COLO829 (cell line): ENCODE measurements at regions not wholly inside any gene's neighbourhood (a gene's known extent, or its start where the extent isn't known, plus 50 kb on each side); places are given as distances from the start of the nearest gene placed in this dataset.
"Not testable (repeated sequence)": the region's sequence is repeated elsewhere in the genome, so short reads cannot be mapped to it uniquely, and the experiment has no call there.

ENCODE experiments used
- DNase-seq: peaks from one replicate; pipeline ENCODE4 v3.0.0; 2012; ENCODE audit warnings: low spot score

DNA sequence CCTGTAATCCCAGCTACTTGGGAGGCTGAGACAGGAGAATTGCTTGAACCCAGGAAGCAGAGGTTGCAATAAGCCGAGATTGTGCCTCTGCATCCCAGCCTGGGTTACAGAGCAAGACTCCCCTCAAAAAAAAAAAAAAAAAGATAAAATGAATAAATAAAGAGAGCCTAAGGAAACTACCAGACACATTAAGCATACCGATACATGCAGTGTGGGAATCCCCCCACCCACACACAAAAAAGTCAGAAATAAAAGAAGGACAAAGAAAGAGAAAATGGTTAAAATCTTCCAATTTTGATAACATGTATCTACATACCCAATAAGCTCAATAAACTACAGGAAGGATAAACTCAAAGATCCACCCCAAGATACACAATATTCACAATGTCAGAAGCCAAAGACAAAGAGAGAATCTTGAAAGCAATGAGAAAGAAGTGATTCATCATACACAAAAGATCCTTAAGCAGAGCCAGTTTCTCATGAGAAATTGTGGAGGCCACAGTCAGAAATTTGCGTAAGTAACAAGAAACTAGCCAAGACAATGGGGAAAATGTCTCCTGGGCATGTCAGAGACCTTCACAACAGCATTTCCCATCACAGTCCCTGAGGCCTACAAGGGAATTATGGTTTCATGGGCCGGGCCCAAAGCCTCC lies 1197.0 kb downstream of the AMY1C start:
- no peak for DNase-seq

- no peak for DNase-seq
These were observed 1203.9 kb downstream of the AMY1C start for GRCh38 chr1:104953555-104953954.

DNA sequence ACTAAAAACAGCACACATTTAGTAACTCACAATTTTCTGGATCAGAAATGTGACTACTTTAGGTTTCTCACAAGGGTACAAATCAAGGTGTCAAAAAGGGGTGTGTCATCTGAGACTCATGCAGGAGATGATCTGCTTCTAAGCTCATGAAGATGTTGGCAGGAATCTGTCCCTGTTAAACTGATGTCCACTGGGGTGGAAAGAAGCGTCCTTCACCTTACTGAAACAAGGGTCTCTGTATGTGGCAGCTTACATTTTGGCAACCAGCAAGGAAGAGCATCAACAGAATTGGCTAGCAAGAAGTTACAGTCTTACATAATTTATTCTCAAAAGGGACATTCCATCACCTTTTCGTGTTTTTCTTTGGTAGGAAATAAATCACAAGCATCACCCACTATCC lies 1223.8 kb downstream of the AMY1C start:
- DNase-seq, result no peak

DNA sequence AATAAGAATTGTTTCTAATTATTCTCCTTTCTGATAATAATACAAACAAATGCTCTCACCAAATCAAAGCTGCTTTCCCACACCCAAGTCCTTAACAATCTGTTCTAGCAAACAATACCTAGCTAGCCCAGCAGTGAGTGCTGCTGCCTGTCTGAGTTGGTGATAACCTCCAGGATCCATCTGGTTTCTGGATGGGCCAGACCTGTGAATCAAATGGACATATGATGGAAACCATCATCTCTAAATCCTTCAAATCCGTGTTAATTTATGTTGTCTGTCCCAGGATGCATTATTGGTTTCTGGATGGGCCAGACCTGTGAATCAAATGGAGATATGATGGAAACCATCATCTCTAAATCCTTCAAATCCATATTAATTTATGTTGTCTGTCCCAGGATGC lies 1230.0 kb downstream of the AMY1C start:
- DNase-seq, result no peak

GRCh38 chr1:104987210-104987609 lies 1237.5 kb downstream of the AMY1C start:
- DNase-seq, result no peak

GRCh38 chr1:104989012-104989411 lies 1239.3 kb downstream of the AMY1C start:
- no peak for DNase-seq

GRCh38 chr1:104991702-104992101 lies 1242.0 kb downstream of the AMY1C start:
- no peak for DNase-seq

DNA sequence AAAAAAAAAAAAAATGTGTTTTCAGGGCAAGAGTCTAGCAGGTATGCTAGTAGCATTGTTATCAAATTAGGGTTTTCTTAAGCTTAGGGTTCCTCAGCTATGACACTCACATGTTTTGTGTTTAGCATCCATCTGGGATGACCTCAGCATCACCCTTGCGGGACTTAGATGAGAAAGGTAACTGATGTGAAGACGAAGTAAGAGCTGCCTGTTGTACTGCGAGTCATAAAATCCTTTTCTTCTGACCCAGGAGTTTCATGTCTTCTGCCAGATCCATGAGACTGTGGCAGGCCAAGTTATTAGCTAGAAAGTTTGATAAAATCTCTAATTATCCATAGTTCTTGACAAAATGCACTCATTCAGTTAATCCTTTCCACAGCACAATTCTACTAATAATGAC lies 1251.1 kb downstream of the AMY1C start:
- no peak for DNase-seq

DNA sequence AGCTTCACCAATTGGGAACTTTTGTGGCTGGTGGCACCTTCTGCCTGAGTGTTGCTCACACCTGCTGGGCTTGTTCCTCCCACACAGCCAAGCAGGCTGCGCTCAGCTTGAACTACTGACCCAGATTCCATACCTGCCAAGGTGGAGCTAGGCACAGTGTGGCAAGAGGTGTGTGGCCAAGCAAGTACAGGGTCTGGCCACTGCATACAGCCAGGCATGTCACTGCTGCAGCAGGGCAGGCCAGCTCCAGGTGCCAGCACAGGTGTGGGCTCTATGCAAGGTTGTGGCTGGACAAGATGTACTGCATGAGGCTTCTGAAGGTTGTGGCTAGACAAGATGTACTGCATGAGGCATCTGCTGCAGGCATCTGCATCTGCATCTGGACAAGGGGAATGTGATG lies 1254.8 kb downstream of the AMY1C start:
- no peak for DNase-seq

DNA sequence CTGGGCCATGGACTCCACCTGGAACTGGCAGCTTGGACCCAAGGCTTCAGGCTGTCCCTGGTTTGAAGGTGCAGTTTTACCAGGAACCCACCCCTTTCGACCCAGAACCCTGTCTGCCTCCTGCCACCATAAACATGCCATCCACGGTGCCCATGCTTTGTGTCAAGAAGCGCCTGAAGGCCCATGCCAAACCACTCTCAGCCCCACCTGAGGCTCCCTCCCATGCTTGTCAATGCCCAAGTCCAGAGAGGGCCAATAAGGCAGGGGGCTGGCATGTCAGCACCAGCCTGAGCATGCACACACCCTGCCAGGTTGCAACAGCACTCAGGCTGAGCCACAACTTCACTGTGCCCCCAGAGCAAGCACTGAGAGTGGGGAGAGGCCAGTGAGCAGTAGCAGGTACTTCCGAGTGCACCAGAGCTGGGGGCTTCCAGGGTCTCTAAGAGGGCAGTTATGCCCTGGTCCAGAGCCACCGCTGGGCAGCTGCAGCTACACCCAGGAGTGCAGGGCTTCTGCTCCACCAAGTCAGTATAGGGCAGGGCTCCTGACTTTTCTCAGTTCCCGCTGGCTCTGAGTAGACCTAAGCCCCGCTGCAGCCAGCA lies 1256.0 kb downstream of the AMY1C start:
- DNase-seq, result no peak

DNA sequence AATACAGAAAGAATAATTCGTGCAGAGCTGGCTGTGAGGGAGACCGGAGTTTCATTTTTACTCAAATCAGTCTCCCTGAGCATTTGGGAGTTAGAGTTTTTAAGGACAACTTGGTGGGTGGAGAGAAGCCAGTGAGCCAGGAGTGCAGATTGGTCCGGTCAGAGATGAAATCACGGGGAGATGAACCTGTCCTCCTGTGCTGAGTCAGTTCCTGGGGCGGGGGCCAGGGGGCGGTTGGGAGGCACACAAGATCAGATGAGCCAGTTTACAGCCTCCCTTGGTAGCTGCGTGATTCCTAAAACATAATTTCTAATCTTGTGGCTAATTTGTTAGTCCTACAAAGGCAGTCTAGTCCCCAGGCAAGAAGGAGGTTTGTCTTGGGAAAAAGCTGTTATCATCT lies 1267.9 kb downstream of the AMY1C start:
- DNase-seq, result no peak

DNA sequence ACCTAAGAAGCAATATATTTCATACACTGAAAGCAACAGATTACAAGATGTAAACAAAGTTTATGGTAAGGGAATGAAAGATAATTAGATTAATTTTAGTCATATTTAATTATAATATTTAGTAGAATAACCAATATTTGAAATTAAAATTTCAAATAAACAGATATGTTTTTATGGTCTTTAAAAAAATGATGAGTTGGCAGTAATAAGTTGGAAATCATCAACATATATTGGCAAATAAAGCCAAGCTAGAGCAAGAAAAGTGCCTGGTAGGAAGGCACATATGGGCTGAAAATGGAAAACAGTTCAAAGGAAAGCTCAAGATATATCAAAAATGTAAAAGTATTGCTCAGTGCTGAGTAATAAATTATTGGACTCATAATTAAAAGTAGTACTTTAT lies 1274.0 kb downstream of the AMY1C start:
- no peak for DNase-seq

DNA sequence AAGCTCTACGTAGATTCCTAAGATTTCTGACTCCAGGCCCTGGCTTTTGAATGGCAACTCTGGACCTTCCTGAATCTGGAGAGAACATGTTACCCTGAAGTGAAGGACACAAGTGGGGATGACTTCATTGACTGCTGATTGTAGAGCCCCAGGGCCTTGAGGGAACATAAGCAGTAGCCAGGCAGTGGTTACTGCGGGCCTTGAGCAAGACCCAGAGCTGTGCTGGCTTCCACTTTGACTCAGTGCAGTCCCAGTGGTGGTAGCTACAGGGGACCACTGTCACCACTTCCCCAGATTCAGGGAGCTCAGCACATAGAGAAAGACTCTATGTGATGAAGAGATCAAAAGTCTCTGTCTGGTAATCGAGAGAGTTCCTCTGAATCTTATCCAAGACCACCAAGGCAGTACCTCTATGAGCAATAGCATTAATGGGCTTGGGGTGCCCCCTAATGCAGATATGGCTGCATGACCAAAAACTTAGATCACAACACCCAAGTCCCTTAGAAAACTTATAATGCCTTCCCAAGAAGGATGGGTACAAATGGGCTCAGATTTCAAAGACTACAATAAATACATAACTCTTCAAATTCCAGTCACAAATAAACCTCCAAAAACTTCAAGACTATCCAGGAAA lies 1278.3 kb downstream of the AMY1C start:
- no peak for DNase-seq

DNA sequence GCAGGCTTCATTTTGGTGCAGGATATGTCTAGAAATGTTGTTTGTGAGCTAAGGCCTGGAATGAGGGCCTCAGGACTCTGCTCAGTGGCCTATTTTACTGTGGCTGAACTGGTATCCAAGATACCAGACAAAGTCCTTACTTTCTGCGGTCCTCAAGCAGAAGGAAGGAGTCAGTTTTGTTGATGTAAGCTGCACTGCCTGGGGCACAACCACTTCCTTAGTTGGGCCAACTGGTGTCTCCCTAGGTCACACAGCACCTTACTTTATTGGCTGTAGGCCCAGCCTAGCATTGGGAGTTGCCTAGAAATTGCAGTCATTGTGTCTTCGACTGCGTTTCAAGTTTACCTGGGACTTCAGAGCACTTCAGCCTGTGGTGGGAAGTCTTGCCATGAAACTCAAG lies 1322.7 kb downstream of the AMY1C start:
- no peak for DNase-seq

DNA sequence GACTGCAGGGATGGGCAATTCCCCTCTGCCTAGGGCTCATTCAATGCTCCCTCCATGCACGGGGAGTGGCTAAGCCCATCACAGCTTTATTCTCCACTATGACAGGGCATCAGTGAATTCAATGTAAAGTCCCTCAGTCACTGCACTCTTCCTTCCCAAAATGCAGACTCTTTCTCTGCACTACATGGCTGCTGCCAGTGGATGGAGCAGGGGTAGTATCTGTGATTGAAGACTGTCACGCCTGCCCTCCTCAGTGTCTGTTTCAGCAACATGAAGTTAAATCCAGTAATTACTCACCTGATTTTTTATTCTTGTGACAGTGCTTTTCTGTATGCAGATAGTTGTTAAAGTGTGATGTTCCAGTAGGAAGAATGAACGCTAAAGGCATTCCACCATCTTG lies 1323.2 kb downstream of the AMY1C start:
- DNase-seq, result no peak

DNA sequence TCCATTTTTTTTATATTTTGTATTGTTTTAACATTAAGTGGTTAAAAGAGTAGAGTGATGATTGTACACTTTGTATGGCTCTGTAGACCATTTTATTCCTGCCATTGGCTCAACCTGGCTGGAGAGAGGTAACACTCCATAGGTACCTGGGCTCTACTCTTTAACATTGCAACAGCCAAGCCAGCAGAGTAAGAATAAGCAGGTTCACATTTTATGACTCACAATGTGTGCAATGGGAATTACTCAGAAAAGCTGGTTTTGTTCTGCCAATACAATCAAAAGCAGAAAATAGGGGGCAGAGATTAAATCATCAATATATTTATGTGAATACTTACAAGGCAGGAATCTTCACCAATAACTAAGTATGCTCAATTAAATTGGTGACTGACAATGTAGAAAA lies 1324.0 kb downstream of the AMY1C start:
- DNase-seq, result no peak

GRCh38 chr1:105083611-105084010 lies 1333.9 kb downstream of the AMY1C start:
- no peak for DNase-seq

DNA sequence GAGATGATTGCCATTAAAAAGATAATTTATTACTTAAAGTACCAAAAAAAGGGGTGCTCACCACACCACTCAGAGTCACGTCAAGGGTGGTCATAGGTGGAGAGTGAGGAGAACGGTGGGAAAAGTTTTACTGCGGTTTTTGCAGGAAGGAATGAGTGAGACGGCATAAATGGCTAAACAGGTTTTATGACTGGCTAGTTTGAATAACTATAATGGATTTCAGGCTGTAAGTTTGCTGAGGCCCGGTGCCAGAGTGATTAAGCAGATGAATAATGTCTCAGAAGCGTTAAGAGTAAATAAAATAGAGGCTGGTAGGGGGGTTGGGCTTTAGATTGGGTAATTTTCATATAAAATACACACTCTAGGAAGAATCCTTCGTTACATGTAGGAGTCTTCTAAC lies 1337.8 kb downstream of the AMY1C start:
- DNase-seq, result no peak

GRCh38 chr1:105088166-105088565 lies 1338.5 kb downstream of the AMY1C start:
- DNase-seq, result no peak

DNA sequence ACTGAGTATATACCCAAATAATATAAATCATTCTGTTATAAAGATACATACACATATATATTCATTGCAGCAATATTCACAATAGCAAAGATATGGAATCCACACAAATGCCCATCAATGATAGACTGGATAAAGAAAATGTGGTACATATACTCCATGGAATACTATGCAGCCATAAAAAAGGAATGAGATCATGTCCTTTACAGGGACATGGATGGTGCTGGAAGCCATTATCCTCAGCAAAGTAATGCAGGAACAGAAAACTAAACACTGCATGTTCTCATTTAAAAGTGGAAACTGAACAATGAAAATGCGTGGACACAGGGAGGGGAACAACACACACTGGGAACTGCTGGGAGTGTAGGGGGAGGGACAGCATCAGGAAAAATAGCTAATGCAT lies 1344.2 kb downstream of the AMY1C start:
- not testable (repeated sequence) for DNase-seq

- DNase-seq, result peak; percentile 2
These were observed 1350.4 kb downstream of the AMY1C start for GRCh38 chr1:105100102-105100501.

DNA sequence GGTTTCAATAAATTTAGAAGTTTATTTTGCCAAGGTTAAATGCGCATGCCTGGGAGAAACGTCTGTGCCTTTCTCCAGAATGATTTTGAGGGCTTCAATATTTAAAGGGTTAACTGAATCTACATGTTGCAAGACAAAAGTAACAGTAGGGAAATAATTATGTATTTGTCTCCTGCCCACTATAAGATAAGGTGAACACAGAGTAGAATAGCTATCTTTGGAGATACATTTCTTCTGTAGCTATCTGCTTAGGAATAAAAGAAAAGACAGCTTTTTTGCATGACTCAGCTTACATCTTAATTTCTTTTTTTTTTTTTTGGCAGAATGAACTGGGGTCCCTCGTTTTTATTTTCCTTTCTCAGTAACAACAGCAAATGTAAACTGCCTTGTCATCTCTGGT lies 1351.6 kb downstream of the AMY1C start:
- DNase-seq, result no peak

GRCh38 chr1:105102371-105102770 lies 1352.7 kb downstream of the AMY1C start:
- DNase-seq, result no peak

DNA sequence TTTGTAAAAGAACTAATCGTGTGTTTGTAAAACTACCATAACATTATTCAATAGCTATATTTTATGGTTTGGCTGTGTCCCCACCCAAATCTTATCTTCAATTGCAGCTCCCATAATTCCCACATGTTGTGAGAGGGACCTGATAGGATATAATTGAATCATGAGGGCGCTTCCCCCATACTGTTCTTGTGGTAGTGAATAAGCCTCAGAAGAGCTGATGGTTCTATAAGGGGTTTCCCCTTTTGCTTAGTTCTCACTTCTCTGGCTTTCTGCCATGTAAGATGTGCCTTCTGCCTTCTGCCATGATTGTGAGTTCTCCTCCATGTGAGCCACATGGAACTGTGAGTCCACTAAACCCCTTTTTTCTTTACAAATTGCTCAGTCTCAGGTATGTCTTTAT lies 1372.3 kb downstream of the AMY1C start:
- DNase-seq, result no peak
